ENCODE measurements at regions not wholly inside any gene's neighbourhood (a gene's known extent, or its start where the extent isn't known, plus 50 kb on each side); places are given as distances from the start of the nearest gene placed in this dataset.

DNA sequence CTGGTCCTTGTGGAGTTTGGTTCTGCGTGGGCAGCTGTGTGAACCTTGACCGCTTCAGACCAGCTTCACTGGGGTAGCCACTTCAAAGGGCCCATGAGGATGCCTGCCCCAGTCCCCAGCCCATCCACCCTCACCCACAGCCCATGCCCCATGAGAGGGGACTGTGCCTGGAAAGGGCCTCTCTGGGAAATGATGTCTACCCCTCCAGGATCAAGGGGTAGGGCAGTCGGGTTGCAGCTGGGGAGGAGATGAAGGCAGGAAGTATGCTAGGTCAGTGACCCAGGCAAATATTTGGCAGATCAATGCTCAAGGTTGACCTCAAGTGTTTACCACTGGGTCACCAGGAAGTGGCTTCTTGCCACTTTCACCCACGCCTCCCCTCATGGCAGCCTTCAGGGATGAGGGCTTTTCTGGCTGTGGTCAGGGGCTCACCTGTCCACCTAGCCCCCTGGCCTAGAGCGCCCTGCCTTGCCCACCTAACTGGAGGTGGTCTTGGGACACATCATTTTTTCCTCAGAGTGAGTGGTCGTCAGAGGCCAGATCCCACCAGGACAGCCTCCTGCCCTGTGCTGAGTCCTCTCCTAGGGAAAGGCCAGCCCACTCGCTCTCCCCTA is 109.5 kb downstream of the SNX5 start:
- DNase-seq, result no peak
- intact Hi-C loops (cut with DNase I), result no loop called here
- Histone ChIP-seq H3K9me3 (no peaks in the 10 kb centered on the region), H3K4me1 (peaks cover 11% of the 10 kb centered on the region), H3K36me3 (ENCODE audit: insufficient read depth in 1 of 2, low read depth in 1 of 2) (no peaks in the 10 kb centered on the region), H3K27me3 (ENCODE audit: insufficient read depth in 3 of 3, low read length in 2 of 3) (no peaks in the 10 kb centered on the region), H3K4me3 (no peak overlapping the region), H3K27ac (no peak overlapping the region)
- ATAC-seq, result peak in 1 of 4 donors; percentile 29
- TF ChIP-seq, protein P1, sequence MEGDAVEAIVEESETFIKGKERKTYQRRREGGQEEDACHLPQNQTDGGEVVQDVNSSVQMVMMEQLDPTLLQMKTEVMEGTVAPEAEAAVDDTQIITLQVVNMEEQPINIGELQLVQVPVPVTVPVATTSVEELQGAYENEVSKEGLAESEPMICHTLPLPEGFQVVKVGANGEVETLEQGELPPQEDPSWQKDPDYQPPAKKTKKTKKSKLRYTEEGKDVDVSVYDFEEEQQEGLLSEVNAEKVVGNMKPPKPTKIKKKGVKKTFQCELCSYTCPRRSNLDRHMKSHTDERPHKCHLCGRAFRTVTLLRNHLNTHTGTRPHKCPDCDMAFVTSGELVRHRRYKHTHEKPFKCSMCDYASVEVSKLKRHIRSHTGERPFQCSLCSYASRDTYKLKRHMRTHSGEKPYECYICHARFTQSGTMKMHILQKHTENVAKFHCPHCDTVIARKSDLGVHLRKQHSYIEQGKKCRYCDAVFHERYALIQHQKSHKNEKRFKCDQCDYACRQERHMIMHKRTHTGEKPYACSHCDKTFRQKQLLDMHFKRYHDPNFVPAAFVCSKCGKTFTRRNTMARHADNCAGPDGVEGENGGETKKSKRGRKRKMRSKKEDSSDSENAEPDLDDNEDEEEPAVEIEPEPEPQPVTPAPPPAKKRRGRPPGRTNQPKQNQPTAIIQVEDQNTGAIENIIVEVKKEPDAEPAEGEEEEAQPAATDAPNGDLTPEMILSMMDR (IDR thresholded peaks at IDR 0.05), result no peak
- 80 to 83% (median 81%) methylated on average over 7 of the region's 7 CpGs for WGBS, 3 donors

DNA sequence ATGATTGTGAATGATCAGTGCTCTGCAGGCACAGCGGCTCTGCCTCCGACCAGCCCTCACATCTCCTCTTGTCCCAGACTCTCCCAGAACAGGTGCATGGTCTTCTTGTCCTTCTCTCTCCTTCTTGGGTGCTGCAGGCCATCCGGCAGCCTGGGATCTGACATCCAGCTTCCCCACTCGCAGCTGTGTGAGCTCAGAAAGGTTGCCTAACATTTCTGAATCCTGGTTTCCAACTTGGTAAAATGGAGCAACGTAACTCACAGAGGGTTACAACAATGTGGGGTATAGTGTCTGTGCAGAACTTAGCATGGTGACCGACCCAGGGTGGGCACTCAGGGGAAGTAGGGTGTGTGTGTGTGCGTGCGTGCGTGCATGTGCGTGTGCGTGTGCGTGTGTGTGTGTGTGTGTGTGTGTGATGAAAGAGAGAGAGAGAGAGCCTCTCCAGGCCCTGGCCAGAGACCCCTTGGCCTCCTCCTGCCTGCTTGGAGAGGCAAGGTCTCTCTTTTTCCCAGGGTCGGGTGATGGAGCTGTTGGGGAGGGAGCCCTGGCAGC is 110.1 kb downstream of the SNX5 start:
- 95 to 98% (median 96%) methylated on average over 13 of the region's 13 CpGs for WGBS, 3 donors
- Histone ChIP-seq H3K4me3 (no peak overlapping the region), H3K27me3 (ENCODE audit: insufficient read depth in 3 of 3, low read length in 2 of 3) (no peaks in the 10 kb centered on the region), H3K36me3 (ENCODE audit: insufficient read depth in 1 of 2, low read depth in 1 of 2) (no peaks in the 10 kb centered on the region), H3K9me3 (no peaks in the 10 kb centered on the region), H3K27ac (no peak overlapping the region), H3K4me1 (peaks cover 11% of the 10 kb centered on the region)
- DNase-seq, result no peak
- intact Hi-C loops (cut with DNase I), result no loop called here
- TF ChIP-seq, protein P1 (IDR thresholded peaks at IDR 0.05), result no peak
- ATAC-seq, result no peak

DNA sequence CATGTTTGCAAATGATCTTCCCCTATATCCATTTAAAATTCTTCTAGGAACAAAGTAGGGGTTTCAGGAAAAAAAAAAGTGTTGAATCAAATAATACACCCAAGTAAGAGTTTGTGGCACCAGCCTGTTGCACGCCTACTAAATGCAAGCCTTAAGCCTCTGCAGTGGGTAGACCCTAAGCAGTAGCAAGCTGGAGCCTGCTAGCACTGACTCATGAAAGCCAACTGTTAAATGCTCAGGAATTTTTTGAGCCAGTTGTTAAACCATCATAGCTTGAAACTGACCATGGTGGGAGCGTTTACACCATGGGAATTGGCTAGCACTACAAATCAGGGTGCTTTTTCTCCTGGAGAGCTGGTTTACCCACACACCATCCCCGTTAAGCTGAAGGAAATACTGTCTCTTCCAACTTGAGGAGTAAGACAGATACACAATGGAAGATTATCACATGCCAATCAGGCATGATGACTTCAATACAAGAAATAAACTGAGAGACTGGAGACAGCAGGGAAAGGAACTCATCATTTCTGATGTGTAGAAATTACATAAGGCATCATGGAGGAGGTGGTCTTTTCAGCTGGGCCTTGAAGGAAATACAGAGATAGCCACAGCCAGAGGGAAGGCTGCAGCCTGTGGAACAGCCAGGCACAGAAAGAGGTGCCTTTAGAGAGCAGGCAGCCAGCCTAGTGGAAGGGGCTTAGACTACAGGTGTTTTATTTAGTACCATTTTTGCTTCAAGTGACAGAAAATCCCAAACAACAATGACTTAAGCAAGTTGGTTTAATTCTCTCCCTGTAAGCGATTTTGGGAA is 110.8 kb downstream of the SNX5 start:
- Histone ChIP-seq H3K36me3 (ENCODE audit: insufficient read depth in 1 of 2, low read depth in 1 of 2) (no peaks in the 10 kb centered on the region), H3K4me3 (no peak overlapping the region), H3K27me3 (ENCODE audit: insufficient read depth in 3 of 3, low read length in 2 of 3) (no peaks in the 10 kb centered on the region), H3K9me3 (no peaks in the 10 kb centered on the region), H3K4me1 (peaks cover 11% of the 10 kb centered on the region), H3K27ac (no peak overlapping the region)
- intact Hi-C loops (cut with DNase I), result no loop called here
- TF ChIP-seq, protein P1 (IDR thresholded peaks at IDR 0.05), result no peak
- no peak for ATAC-seq
- no peak for DNase-seq
- WGBS, 3 donors, result 96 to 98% (median 97%) methylated on average over 4 of the region's 4 CpGs

DNA sequence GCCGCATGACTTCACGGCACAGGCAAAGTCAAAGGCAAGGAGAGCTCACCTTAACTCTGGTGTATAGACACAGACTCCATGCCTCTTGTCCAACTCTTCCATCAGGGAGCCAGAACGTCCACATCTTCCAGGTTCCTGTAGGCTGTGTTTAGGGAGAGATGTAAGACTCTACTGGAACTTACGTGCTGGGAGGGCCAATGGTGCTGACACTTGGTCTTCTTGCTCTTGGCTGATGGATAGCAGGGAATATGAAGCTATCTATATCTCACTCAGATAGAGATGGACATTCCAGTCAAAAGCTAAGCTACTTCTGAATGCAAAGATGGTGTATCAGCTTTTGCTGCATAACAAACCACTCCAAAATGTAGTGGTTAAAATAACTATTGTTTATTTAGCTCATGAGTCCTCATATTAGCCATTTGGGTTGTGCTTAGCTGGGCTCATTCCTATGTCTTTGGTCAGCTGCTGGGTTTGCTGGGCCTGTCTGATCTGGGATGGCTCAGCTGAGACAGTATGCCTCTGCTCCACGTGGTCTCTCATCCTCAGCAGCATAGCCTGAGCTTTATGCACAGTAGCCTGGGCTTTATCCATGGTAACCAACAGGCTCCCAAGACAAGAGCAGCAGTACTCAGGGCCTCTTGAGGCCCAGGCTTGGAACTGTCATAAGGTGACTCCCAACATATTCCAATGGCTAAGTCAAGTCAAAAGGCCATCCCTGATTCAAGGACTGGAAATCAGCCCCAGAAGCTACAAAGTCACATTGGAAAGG is 111.6 kb downstream of the SNX5 start:
- Histone ChIP-seq H3K9me3 (no peaks in the 10 kb centered on the region), H3K36me3 (ENCODE audit: insufficient read depth in 1 of 2, low read depth in 1 of 2) (no peaks in the 10 kb centered on the region), H3K4me3 (no peak overlapping the region), H3K27ac (no peak overlapping the region), H3K4me1 (peaks cover 11% of the 10 kb centered on the region), H3K27me3 (ENCODE audit: insufficient read depth in 3 of 3, low read length in 2 of 3) (no peaks in the 10 kb centered on the region)
- intact Hi-C loops (cut with DNase I), result no loop called here
- no peak for DNase-seq
- ATAC-seq, result no peak
- WGBS, 3 donors, result 91 to 95% (median 94%) methylated on average over 5 of the region's 5 CpGs
- TF ChIP-seq, protein P1 (IDR thresholded peaks at IDR 0.05), result no peak
